ENCODE measurements at regions not wholly inside any gene's neighbourhood (a gene's known extent, or its start where the extent isn't known, plus 50 kb on each side); places are given as distances from the start of the nearest gene placed in this dataset.
"Not testable (repeated sequence)": the region's sequence is repeated elsewhere in the genome, so short reads cannot be mapped to it uniquely, and the experiment has no call there.

GRCh38 chr7:29651477-29651876, 87.8 kb downstream of the PRR15 start:
- no peak for DNase-seq (ENCODE audit: extremely low read depth, low read depth)
- TF ChIP-seq CTCF (IDR thresholded peaks at IDR 0.05; ENCODE audit: low read depth, low read length): no peak

- no peak for DNase-seq (ENCODE audit: extremely low read depth, low read depth)
- TF ChIP-seq CTCF (IDR thresholded peaks at IDR 0.05; ENCODE audit: low read depth, low read length): no peak
These were observed 88.9 kb downstream of the PRR15 start for GRCh38 chr7:29652556-29652955.

- not testable (repeated sequence) for DNase-seq (ENCODE audit: extremely low read depth, low read depth)
These were observed 90.7 kb downstream of the PRR15 start for GRCh38 chr7:29654340-29654739.

GRCh38 chr7:29657288-29657687, 93.7 kb downstream of the PRR15 start:
- no peak for TF ChIP-seq CTCF (IDR thresholded peaks at IDR 0.05; ENCODE audit: low read depth, low read length)
- DNase-seq (ENCODE audit: extremely low read depth, low read depth): no peak

GRCh38 chr7:29657856-29658255, 94.2 kb downstream of the PRR15 start:
- no peak for DNase-seq (ENCODE audit: extremely low read depth, low read depth)
- no peak for TF ChIP-seq CTCF (IDR thresholded peaks at IDR 0.05; ENCODE audit: low read depth, low read length)

- not testable (repeated sequence) for DNase-seq (ENCODE audit: extremely low read depth, low read depth)
These were observed 95.6 kb downstream of the PRR15 start for GRCh38 chr7:29659213-29659612.

GRCh38 chr7:29662899-29663298, 99.3 kb downstream of the PRR15 start:
- DNase-seq (ENCODE audit: extremely low read depth, low read depth): not testable (repeated sequence)

- not testable (repeated sequence) for DNase-seq (ENCODE audit: extremely low read depth, low read depth)
These were observed 101.4 kb downstream of the PRR15 start for GRCh38 chr7:29664999-29665398.

GRCh38 chr7:29667096-29667669, 103.5 kb downstream of the PRR15 start:
- DNase-seq (ENCODE audit: extremely low read depth, low read depth): not testable (repeated sequence)

GRCh38 chr7:29671286-29671685, 107.7 kb downstream of the PRR15 start:
- not testable (repeated sequence) for DNase-seq (ENCODE audit: extremely low read depth, low read depth)

- DNase-seq (ENCODE audit: extremely low read depth, low read depth): not testable (repeated sequence)
These were observed 110.0 kb downstream of the PRR15 start for GRCh38 chr7:29673635-29674034.

- not testable (repeated sequence) for DNase-seq (ENCODE audit: extremely low read depth, low read depth)
These were observed 111.0 kb downstream of the PRR15 start for GRCh38 chr7:29674626-29675025.

- not testable (repeated sequence) for DNase-seq (ENCODE audit: extremely low read depth, low read depth)
These were observed 113.6 kb downstream of the PRR15 start for GRCh38 chr7:29677254-29677653.

GRCh38 chr7:29679963-29680362, 116.3 kb downstream of the PRR15 start:
- DNase-seq (ENCODE audit: extremely low read depth, low read depth): not testable (repeated sequence)

GRCh38 chr7:29680601-29681000, 117.0 kb downstream of the PRR15 start:
- not testable (repeated sequence) for DNase-seq (ENCODE audit: extremely low read depth, low read depth)

- not testable (repeated sequence) for DNase-seq (ENCODE audit: extremely low read depth, low read depth)
These were observed 120.6 kb downstream of the PRR15 start for GRCh38 chr7:29684151-29684786.

Measured in AG09319 (cell line).